SW480 (cell line): ENCODE measurements at regions not wholly inside any gene's neighbourhood (a gene's known extent, or its start where the extent isn't known, plus 50 kb on each side); places are given as distances from the start of the nearest gene placed in this dataset.

ENCODE experiments used
- DNase-seq: peaks from one replicate; pipeline ENCODE4 v3.0.0-alpha.2; 2016; ENCODE audit warnings: low spot score

GRCh38 chr4:159041054-159042034, 61.5 kb upstream of the RAPGEF2 start:
- DNase-seq: no peak

- DNase-seq: no peak
Measured at GRCh38 chr4:159042097-159042605, 60.7 kb upstream of the RAPGEF2 start.

- DNase-seq: no peak
Measured at GRCh38 chr4:159042868-159043267, 60.0 kb upstream of the RAPGEF2 start.

GRCh38 chr4:159043861-159044260, 59.0 kb upstream of the RAPGEF2 start:
- no peak for DNase-seq

- DNase-seq: no peak
Measured at GRCh38 chr4:159045321-159045720, 57.6 kb upstream of the RAPGEF2 start.

- DNase-seq: peak; percentile 15
Measured at GRCh38 chr4:159046683-159047082, 56.2 kb upstream of the RAPGEF2 start.

- no peak for DNase-seq
Measured at GRCh38 chr4:159047478-159048165, 55.3 kb upstream of the RAPGEF2 start.

- DNase-seq: peak; percentile 80
Measured at GRCh38 chr4:159048166-159048886, 54.6 kb upstream of the RAPGEF2 start.

GRCh38 chr4:159049780-159050375, 53.0 kb upstream of the RAPGEF2 start:
- no peak for DNase-seq

- no peak for DNase-seq
Measured at GRCh38 chr4:159051245-159052071, 51.4 kb upstream of the RAPGEF2 start.

GRCh38 chr4:159052315-159052714, 50.6 kb upstream of the RAPGEF2 start:
- no peak for DNase-seq
